NCI-H2227 treated with DMSO at 0.1 percent for 48 hours (cell line): ENCODE measurements at regions not wholly inside any gene's neighbourhood (a gene's known extent, or its start where the extent isn't known, plus 50 kb on each side); places are given as distances from the start of the nearest gene placed in this dataset.
"Not testable (repeated sequence)": the region's sequence is repeated elsewhere in the genome, so short reads cannot be mapped to it uniquely, and the experiment has no call there.

ENCODE experiments used
- DNase-seq: peaks from one replicate; lab custom pipeline; 2025; lab: John Stamatoyannopoulos, UW

DNA sequence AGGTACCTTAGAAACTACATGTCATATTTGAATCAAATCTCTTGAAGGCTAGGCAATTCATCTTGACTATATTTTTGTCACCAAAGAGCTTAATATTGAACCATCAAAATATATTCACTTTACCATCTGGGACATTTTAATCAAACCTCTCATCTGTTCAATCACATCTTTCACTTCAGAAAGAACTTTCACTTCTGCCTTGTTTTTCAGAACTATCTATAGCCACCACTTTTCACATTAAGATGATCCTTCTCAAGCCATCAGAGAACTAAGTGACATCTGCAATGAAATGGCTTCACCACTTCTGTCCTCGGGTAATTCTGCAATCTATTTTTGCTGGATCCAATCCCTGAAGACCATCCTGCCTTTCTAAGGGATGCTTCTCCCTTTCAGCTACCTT is 57.8 kb downstream of the OR2B2 start:
- no peak for DNase-seq

GRCh38 chr6:27851440-27851839 is 60.8 kb downstream of the OR2B2 start:
- no peak for DNase-seq

DNA sequence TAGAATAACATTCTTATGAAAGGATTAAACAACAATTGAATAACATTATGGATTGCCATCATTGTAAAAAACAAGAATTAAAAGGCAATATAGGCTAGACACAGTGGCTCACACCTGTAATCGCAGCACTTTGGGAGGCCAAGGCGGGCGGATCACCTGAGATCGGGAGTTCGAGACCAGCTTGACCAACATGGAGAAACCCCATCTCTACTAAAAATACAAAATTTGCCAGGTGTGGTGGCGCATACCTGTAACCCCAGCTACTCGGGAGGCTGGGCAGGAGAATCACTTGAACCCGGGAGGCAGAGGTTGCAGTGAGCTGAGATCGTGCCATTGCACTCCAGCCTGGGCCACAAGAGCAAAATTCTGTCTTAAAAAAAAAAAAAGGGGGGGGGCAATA is 63.2 kb downstream of the OR2B2 start:
- not testable (repeated sequence) for DNase-seq

GRCh38 chr6:27847706-27848105 is 64.5 kb downstream of the OR2B2 start:
- DNase-seq: no peak

DNA sequence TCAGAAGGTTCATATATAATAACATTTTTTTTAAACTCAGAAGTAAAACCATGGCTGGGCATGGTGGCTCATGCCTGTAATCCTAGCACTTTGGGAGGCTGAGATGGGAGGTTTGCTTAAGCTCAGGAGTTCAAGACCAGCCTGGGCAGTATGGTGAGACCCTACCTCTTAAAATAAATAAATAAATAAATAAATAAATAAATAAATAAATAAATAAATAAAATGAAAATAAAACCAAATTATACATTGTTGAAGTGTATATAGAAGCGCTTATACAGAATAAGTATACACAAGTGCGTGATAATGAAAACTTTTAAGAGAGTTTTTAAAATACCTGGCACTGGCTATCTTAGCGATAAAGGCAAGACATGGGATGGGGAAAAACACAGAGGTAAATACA is 71.6 kb downstream of the OR2B2 start:
- no peak for DNase-seq

DNA sequence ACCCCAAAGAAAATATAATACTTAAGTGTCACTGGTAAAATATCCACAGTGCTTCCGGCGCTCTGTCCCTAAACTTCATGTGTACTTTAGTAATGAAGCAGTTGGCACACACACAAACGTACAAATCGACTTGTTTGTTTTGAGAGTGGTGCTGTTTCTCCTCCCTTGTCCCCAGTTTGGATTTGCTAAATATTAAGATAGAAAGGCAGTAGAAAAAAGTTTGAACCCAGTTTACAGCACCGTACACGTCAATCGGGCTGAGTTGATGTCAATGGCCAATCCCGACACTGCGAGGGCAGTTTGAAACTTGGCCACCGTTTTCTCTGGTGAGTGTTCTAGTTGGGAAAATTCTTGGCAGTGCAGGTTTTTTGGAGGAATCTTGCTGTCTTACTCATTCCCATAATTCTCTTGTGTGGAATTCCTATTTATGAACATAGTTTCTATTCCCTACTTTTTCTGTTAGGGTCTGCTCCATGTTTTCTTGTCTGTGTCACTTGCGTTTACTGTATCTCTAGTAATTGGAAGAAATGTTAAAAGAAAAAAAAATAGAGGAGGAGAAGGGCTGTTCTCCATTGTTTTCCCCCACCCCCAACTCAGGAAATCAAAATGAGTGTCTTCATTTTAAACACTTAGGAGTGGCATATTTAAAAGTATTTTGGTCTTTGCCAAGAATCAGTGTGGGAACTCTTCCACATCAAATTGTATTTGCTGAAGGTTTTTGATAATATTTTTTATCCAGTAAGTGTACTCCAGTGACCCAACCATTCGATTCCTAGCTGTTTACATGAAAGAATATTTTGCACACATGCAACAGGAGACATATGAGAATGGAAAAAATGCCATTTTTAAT is 72.3 kb downstream of the OR2B2 start:
- DNase-seq: peak; percentile 65

DNA sequence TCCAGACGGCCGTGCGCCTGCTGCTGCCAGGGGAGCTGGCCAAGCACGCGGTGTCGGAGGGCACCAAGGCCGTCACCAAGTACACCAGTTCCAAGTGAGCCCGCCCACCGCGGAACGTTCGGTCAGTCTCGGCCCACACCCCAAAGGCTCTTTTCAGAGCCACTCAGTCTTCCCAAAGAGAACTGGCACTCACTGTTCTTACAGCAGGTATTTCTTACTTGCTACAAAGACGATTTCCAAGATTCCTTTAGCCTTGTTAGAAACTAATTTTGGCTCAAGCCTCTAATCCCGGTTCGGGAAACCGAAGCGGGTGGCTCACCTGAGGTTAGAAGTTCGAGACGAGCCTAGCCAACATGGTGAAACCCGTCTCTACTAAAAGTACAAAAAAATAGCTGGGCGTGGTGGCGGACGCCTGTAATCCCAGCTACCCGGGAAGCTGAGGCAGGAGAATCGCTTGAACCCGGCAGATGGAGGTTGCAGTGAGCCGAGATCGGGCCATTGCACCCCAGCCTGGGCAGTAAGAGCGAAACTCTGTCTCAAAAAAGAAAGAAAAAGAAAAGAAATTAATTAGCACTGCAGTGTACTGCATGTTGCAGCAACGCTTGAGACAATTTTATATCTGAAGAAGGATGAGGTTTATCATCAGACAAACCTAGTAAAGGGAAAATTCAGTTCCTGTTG is 73.1 kb downstream of the OR2B2 start:
- no peak for DNase-seq

DNA sequence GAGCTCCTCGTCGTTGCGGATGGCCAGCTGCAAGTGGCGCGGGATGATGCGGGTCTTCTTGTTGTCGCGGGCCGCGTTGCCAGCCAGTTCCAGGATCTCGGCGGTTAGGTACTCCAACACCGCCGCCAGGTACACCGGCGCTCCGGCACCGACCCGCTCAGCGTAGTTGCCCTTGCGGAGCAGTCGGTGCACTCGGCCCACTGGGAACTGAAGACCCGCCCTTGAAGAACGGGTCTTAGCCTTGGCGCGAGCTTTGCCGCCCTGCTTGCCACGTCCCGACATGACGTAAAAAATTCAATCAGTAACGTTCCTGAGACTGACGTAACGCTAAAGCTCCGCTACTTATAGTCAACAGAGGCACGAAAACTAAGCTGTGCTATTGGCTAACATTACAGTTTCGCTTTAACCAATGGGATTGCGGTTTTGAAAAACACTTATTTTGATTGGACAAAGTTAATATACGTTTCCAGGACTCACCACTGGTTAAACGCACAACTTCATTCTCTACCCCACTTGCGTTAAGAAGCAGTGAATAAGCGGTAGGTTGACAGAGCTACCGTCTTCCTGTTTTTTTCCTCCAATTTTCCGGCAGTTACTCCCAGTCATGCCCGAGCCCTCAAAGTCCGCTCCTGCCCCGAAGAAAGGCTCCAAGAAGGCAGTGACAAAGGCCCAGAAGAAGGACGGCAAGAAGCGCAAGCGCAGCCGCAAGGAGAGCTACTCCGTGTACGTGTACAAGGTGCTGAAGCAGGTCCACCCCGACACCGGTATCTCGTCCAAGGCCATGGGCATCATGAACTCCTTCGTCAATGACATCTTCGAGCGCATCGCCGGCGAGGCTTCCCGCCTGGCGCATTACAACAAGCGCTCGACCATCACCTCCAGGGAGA is 73.9 kb downstream of the OR2B2 start:
- DNase-seq: peak; percentile 95

GRCh38 chr6:27837625-27838057 is 74.6 kb downstream of the OR2B2 start:
- DNase-seq: no peak

GRCh38 chr6:27836783-27837624 is 75.2 kb downstream of the OR2B2 start:
- DNase-seq: peak; percentile 94

- DNase-seq: peak; percentile 29
These were observed 75.9 kb downstream of the OR2B2 start for GRCh38 chr6:27836141-27836782.

- no peak for DNase-seq
These were observed 77.2 kb downstream of the OR2B2 start for GRCh38 chr6:27834879-27835549.

DNA sequence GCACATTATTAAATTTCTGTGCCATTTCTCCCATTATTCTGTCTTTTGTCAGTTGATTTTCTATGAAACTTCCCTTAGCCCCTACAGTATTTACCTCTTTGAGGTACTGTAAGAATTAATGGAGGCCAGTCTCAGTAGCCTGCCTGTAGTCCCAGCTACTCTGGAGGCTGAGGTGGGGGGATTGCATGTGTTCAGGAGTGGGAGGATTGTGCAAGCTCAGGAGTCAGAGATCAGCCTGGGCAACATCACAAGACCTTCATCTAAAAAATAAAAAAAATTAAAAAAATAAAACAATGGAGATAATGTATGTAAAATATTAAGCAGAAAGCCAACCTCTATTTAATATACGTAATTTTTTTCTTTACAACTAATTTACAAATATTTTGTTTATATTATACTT is 77.8 kb downstream of the OR2B2 start:
- no peak for DNase-seq

DNA sequence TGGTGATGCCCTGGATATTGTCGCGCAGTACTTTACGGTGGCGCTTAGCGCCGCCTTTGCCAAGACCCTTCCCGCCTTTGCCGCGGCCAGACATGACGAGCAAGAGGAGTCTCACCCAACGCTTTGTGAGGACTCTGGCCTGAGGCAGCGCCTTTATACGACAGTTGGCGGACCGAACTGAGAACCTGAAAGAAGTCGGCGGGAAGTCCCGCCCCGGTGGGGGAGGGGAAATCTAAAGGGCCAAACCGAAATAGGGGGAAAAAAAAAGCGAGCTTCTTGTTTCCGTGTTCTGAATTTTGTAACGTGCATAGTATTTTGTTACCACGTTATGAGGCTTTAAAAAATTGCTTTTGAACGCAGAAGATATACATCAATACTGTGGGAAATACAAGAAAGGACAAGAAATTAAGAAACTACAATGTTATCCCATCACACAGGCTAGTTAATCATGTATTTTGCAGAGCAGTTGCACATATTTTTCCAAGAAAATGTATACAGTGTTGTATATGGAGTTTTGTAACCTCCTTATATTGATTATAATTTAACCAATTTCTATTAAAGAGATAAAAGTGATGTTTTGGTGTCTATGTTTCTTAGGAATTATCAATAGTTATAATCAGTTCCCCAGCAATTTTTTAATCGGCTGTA is 80.6 kb downstream of the OR2B2 start:
- DNase-seq: peak; percentile 79

DNA sequence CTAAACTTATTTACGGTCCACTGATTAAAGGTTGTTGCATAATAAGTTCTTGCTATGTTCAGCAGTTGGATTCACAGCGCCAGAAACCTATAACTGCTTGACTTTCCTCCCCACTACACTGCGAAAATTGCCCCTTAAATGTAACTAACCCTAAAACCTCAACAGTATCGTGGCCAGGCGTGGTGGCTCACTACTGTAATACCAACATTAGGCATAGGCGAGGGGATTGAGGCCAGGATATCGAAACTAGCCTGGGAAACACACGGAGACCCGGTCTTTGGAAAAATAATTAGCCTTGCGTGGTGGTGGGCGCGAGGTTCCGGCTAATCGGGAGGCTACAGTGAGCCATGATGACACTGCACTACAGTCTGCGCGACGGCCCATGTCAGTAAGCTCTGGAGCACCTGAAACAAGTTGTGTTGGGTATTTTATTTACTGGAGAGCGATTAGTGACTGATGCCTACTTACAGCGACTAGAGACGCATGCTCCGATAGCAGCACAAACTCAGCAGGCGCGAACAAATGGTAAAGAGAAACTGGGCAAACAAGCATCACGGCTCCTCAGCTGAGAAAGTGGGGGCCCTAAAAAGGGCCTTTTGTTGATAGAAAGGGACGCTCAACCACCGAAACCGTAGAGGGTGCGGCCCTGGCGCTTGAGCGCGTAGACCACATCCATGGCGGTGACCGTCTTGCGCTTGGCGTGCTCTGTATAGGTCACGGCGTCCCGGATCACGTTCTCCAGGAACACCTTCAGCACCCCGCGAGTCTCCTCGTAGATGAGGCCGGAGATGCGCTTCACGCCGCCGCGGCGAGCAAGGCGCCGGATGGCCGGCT is 81.4 kb downstream of the OR2B2 start:
- DNase-seq: peak; percentile 79

DNA sequence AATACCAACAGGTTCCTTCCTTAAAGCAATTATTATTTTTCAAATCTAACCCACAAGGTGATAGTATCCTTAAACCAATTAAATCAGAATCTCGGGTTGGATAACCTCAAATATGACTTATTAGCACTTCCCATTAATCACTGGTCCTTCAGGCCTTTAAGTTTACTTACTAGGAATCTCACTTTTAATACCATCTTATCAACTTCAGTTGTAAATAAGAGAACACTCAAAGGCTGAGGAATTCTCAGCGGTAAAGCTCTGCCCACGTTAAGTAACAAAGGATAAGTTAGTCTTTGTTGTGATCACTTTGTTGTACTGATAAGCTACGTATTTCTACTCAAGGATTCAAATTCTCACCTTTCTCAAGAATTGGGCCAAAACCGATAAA is 82.0 kb downstream of the OR2B2 start:
- DNase-seq: no peak

GRCh38 chr6:27829453-27830211 is 82.6 kb downstream of the OR2B2 start:
- no peak for DNase-seq

DNA sequence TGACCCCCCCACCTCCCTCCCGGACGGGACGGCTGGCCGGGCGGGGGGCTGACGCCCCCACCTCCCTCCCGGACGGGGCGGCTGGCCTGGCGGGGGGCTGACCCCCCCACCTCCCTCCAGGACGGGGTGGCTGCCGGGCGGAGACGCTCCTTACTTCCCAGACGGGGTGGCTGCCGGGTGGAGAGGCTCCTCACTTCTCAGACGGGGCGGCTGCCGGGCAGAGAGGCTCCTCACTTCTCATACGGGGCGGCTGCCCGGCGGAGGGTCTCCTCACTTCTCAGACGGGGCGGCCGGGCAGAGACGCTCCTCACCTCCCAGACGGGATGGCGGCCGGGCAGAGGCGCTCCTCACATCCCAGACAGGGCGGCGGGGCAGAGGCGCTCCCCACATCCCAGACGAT is 84.7 kb downstream of the OR2B2 start:
- DNase-seq: not testable (repeated sequence)
